COLO829 (cell line): ENCODE measurements at regions not wholly inside any gene's neighbourhood (a gene's known extent, or its start where the extent isn't known, plus 50 kb on each side); places are given as distances from the start of the nearest gene placed in this dataset.

Experiments
- DNase-seq: peaks from one replicate; pipeline ENCODE4 v3.0.0; 2012; ENCODE audit warnings: low spot score

DNA sequence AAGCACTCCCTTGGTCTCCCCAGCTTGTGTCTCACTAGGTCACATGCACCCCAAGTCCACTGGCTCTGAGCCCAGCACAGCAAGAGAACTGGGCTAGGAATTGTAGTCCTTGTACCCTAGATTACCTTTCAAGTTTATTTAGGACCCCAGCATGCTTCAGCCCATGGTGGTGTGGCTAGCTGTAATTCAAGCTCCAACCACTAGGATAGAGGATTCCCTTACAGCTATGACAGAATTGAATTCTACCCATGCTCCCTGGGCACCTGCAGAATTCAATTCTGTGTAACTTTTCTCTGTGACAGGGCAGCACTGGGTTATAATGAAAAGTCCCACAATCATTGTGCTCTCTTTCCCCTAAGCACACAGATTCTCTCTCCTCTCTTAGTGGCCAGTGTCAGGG is 253.8 kb upstream of the DMD start:
- no peak for DNase-seq

GRCh38 chrX:33457102-33457501 is 245.8 kb upstream of the DMD start:
- DNase-seq: no peak

DNA sequence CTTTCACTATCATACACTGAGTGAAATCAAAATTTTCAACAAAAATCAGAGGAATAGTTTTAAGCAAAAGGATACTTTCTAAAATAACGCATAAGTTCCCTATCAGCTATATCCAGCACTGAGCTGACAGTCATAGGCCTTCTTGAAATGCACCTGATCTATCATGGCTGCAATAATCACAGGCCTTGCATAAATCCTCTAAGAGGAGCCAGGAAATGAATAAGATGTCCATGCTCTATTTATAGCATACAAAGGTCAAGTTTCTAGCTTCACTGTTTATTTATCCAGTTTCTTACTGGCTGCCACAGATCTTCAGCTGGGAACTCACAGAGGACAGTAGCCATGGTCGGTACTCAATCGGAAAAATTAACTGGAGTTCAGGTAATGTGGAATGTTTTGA is 235.9 kb upstream of the DMD start:
- no peak for DNase-seq

DNA sequence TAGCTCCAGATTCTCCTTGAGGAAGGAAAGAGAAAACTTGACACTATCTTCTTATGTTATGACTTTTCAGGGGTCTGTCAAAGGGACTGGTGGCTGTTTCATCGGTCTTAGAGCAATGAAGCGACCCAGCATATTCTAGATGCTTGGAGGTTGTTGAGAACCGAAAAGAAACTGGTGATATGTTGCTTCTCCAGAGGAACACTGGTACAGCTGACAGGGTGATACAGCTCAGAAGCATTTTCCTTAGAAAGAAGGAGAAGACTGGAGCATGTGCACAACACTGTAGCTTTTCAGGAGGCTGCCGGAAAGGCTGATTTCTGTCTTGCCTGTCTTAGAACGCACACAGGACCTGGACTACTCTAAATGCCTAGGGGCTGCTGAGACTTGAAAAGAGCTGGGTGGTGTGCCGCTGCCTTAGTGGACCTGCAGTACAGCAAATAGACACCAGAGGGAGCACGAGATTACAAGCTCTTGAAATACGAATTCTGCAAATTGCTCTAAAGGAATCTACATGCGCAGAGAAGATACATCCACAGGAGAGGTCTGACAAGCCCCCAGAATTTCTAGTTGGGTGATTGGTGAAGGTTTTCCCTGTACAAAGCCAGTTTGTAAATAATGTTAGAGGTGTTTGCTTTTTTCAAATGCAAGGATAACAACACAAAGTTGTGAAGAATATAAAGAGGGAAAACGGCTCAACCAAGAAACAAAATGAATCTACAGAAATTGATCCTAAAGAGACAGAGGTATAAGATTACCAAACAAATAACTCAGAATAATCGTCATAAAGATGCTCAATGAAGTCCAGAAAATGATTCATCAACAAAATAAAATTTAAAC is 223.1 kb upstream of the DMD start:
- peak; percentile 16 for DNase-seq

- DNase-seq: no peak
These were observed 205.0 kb upstream of the DMD start for GRCh38 chrX:33416273-33416805.

DNA sequence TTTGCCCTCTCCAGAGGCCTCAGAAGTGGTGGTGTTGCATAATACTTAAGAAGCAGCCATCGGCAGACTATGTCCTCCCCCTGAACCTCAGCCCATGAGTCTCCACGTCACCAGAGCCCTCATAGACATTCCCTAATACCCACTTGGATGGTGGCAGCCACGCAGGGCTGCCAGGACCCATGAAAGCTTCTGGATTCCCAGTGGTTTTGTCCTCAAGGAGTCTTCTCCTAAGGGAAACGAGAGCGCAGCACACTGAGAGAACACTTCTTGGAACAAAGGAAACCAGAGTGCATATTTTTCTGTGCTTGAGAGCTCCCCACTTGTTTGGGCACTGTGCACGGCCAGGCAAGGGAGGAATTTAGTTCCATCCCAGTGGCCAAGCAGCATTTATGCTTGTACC is 204.1 kb upstream of the DMD start:
- no peak for DNase-seq

- no peak for DNase-seq
These were observed 174.2 kb upstream of the DMD start for GRCh38 chrX:33385546-33385945.

- DNase-seq: no peak
These were observed 168.5 kb upstream of the DMD start for GRCh38 chrX:33379839-33380238.

GRCh38 chrX:33357606-33358005 is 146.3 kb upstream of the DMD start:
- DNase-seq: no peak

DNA sequence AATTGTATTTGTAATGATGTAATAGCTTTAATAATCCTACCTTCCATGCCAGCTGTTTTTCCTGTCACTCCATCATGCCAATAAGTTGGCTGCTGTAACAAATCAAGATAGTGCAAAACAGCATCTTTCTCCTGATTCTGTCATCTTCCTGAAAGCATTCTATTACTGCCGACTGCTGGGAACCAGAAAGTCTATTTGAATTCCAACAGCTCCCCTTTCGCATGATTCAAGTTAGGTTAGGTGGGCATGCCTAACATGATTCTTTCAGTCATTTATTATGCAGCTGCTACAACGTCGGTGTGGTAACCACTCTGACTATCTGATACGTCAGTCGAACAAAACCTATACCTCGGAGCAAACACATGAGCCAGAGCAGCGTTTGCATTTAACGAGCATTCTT is 127.9 kb upstream of the DMD start:
- no peak for DNase-seq

GRCh38 chrX:33336783-33337182 is 125.4 kb upstream of the DMD start:
- no peak for DNase-seq

- DNase-seq: no peak
These were observed 121.9 kb upstream of the DMD start for GRCh38 chrX:33333271-33333670.

DNA sequence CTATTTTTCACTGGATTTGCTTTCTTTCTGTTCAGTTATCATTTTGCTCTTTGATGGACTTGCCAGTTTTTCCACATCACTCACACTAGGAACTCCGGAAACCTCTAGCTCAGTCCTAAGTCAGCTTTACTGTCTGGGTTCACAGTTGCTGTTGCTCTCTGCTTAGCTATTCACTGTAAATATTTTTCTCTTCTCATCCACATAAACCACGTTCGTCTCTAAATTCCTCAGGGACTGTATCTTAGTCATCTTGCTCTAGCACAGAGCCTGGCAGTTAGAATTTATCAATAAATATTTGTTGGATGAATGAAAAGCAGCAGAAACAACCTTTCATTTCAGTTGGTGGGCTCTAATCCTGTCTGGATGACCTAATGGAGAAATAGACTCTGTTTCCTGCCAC is 119.4 kb upstream of the DMD start:
- no peak for DNase-seq

DNA sequence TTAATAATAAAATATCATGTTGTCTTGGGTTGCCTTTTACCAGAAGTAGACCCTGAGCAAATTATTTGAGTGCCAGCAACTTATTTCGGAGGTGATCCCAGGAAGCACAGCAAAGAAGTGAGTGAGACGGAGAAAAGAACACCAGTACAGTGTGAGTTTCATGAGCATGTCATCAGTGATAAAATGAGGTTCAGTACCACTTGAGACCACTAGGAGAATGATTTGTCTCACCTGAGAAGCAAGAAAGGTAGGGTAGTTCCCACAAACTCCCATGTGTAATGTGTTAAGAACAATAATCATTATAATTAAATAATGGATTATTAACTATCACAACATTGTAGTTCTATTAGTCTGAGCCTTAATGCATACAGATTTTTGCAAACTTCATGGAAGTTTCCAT is 112.8 kb upstream of the DMD start:
- DNase-seq: no peak

DNA sequence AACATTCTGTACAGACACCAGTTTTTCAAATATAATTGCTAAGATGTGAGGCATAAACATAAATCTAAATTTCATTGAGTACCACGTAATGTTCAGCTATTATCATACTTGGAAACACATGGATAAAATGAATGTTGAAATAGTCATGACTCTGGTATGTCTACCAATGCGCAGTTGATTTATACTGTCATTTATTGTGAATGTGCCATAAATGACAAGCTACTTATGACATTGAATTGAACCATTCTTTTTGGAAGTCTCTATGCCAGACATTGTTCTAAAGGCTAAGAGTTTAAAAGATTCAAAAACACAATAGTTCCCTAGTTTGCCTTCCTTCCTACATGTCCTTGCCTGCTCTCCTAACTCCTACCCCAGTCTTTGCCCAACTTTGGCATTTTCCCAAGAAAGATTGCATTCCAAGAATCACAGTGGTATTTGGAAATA is 96.6 kb upstream of the DMD start:
- DNase-seq: peak; percentile 22

- no peak for DNase-seq
These were observed 87.3 kb upstream of the DMD start for GRCh38 chrX:33298622-33299021.

GRCh38 chrX:33285550-33285949 is 74.2 kb upstream of the DMD start:
- no peak for DNase-seq

GRCh38 chrX:33277046-33277445 is 65.7 kb upstream of the DMD start:
- DNase-seq: no peak

GRCh38 chrX:33273535-33273934 is 62.2 kb upstream of the DMD start:
- DNase-seq: no peak

DNA sequence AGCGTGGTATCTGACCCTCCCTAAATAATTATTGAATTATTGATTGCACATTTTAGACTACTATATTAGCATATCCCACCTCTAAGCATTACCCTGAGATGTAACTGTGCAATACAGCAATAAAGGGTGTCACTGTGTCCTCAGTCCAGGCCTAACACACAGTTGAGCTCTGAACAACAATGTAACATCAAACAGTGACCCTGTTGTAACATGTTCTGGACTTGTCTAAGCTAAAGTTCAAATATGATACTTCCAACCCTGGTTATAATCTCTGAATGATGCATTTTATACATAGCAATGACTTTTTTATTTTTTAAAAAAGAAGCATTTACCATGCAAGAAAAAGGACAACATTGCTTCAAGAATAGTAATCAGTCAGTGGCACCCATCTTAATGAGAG is 61.6 kb upstream of the DMD start:
- no peak for DNase-seq
